ENCODE measurements at regions not wholly inside any gene's neighbourhood (a gene's known extent, or its start where the extent isn't known, plus 50 kb on each side); places are given as distances from the start of the nearest gene placed in this dataset.

DNA sequence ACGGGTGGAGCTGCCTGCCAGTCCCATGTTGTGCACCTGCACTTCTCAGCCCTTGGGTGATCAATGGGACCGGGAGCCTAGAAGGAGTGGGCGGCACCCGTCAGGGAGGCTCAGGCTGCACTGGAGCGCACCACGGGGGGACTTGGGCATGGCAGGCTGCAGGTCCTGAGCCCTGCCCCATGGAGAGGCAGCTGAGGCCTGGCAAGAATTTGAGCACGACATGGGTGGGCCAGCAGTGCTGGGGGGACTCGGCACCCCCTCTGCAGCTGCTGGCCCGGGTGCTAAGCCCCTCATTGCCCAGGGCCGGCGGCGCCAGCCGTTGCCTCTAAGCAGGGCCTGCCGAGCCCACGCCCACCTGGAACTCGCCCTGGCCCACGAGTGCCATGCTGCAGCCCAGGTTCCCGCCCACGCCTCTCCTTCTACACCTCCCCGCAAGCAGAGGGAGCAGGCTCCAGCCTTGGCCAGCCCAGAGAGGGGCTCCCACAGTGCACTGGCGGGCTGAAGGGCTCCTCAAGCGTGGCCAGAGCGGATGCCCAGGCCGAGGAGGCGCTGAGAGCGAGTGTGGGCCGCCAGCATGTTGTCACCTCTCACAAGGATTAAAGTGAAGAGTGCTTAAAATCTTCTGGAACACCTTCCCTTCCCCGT is 372.0 kb downstream of the ETS1 start:
- no peak for DNase-seq

DNA sequence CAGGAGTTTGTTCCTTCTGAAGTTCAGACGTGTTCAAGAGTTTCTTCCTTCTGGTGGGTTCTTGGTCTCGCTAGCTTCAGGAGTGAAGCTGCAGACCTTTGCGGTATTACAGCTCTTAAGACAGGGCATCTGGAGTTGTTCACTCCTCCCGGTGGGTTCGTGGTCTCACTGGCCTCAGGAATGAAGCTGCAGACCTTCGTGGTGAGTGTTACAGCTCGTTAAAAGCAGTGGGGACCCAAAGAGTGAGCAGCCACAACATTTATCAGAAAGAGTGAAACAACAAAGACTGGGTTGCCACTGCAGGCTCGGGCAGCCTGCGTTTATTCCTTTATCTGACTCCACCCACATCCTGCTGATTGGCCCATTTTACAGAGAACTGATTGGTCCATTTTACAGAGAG is 373.1 kb downstream of the ETS1 start:
- no peak for DNase-seq

DNA sequence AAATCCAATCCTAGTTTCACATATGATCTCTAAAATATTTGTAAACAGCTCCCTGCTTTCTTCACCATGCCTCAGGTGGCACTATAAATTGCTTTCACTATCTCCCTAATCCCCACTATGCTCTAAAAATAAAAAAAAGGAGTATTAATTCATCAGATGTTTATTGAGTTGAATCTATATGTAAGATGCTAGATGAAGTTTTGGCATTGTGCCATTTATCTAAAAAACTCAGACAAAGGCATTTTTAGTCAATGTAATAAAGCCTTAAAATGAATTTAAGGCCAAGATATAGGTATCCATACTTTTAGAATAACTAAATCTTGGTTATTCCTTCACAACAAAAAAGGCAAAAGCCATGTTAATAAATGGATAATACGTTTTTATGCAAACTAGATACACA is 373.9 kb downstream of the ETS1 start:
- DNase-seq = no peak

DNA sequence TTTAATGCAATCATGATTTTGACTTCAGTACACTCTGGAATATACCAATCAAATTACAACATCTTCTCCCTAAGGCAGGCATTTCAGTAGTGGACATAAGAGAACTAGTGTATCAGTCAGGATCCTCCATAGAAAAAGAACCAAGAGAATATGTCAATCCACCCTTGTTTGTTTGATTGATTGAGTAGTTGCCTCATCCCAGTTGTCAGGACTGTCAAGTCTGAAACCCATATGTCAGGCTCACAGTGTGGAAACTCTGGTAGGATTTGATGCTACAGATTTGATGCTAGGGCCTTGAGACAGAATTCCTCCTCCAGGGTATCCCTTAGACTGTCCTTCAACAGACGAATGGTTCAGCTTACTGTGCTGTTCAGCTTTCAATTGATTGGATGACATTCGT is 375.0 kb downstream of the ETS1 start:
- no peak for DNase-seq

DNA sequence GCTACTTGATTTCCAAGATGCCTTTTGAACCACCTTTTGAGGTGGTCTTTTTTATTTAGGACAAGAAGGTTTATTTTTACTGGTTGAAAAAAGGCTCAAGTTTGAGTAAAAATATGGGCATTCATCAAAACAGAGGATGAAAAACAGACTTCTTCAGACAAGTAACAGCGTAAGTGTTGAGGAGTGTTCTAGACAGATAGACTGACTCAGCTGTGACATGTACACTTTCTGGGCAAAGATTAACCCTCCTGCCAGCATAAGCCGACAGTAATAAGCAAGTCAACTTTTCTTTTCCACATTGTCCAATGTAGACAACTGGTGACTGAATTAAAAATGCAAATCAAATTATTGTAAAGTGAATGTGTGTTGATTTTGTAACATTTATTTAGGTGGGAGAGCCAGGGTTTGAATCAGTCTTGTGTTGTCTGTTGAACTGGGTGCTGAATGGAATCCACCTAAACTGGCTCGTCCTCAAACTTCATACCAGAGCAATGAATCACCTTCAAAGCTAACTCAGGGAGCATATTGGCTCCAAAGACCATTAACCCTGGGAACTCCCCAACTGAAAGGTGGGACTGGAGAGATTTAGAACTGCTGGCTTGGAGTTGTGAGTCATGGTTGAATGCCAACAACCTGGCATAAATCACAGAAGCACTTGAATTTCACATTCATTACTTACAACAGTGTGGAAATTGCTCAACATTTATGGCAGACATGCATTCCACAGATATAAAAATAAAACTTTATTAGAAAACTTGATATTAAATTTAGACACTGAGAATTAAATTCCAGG is 377.0 kb downstream of the ETS1 start:
- DNase-seq = no peak

DNA sequence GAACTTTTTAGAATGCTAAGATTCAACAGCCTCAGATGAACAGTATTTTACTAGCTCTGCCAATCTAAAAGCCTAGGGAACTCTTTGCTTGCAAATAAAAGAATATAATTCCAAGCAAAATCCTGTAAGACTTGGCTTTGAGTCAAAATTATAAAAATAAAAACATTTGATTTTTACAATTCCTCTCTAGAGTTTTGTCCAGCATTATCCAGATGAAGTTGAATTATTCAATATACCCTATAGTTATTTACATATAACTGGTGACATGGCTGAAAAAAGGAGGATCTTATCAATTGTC is 378.3 kb downstream of the ETS1 start:
- no peak for DNase-seq

DNA sequence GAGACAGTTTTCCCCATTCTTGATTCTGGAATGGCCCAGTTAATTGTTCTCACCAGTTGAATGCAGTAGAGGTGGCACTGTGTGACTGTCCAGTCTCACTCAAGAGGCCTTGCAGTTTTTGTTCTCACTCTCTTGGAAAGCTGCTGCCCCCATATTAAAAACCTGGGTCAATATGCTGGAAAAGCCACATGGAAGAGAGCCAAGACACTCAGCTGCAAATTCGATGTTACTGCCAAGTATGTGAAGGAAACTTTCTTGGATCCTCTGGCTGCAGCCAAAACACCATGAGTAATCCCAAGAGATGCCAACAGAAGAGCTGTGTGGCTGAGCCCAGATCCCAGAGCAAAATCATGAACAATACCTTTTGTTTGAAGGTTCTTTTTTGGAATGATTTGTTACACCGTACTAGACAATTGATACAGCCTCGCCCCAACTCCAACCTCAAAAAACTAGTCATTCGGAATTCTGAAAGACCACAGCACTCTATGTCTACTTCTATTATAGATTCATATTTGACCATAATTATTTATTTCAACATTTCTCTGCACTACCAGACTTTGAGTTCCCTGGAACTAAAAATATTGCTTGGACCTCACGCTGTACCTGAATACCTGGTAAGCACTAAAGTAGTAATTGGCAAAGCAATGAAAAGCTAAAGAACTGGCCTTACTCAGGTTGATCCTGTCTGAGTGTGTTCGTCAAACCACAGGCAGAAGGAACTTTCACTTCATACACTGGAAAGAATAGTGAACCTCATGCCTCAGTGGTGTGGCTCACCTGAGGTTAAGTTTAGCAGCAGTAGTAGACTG is 378.8 kb downstream of the ETS1 start:
- no peak for DNase-seq

DNA sequence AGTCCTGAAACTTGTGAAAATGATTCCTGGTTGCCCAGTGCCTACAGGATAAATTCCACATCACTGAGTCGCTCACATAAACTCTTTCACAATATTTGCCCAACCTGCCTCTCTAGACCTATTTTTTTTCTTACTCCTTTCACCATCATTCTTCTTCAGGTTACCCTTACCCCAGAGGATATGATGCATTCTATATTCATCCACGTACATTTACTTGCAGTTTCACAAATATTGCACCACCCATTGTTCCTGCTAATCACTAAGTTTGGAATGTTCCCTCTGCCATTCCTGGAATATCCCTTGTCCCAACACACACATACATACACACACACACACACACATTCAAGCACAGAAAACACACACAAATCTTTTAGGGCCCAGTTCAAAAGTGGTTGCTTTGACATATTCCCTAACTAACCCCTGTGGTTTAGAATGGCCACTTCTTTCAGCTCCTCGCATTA is 379.5 kb downstream of the ETS1 start:
- DNase-seq = no peak

DNA sequence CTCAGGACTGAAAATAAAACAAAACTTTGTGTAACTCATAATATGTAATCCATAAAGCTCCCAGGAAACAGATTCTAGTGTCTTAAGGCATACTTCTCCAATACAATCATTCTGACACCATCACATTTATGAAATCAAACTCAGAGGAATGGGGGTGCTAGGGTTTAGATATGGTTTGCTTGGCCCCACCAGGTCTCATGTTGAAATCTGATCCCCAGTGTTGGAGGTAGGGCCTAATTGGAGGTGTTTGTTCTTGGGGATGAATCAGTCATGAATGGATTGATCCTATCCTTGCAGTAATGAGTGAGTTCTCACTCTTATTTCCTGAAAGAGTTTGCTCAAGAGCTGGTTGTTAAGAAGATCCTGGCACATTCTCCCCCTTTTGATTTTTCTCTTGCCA is 380.9 kb downstream of the ETS1 start:
- DNase-seq = no peak

DNA sequence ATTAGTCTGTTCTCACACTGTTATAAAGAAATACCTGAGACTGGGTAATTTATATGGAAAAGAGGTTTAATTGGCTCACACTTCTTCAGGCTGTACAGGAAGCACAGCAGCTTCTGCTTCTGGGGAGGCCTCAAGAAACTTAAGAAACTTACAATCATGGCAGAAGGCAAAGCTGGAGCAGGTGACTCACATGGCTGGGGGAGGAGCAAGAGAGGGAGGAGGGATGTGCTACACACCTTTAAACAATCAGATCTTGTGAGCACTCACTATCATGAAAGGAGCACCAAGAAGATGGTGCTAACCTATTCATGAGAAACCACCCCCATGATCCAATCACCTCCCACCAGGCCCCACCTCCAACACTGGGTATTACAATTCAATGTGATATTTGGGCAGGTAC is 381.6 kb downstream of the ETS1 start:
- DNase-seq = no peak

DNA sequence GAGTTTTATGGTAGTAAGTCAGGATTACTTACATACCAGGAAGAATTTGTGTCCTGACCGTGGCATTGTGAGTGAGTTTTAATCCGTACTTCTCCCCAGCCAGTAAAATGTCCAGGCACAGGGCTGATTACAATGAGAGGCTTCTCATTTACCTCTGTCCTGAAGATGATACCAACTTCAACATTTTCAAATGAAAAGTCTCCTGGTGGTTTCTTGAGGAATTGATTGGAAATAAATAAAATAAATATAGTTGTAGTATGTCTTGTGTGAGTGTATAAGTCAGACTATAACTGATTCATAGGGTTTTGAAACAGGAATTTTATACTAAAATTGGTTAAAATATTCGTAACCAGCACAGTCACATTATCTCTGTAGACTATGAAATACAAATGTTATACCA is 382.5 kb downstream of the ETS1 start:
- DNase-seq = no peak

DNA sequence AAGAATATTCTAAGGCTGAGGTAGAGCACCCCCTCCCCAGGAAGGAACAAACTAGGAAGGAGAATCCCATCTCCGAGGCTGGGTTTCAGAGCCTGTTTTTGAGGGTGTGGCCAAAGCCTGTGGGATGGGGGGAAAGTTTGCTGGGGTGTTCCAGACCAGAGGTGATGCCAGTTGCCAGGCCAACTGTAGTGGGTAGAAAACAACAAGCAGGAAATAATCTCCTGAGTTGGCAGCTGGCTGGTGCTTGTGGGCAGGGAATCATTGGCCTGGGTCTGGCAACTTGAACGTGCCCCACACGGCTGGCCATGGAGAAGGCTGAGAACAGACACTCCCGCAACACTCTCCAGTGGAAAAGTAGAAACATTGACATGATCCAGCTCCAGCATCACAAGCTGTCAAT is 385.6 kb downstream of the ETS1 start:
- DNase-seq = no peak

DNA sequence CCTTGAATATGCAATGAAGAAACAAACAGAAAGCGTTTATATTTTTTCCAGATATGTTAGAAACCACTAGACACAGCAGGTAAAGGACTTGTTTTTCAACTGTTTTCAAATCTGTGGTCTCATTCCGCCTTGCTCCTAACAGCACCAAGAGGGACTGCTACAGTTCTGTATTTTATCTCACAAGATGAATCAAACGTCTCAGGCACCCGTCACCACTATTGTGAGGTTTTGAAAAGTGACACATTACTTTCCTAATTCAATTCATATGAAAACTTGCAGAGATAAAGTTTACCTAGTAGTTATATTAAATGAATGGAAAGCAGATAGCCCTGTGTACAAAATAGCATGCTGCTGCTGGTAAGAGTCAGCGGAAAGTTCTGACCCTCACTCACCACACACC is 386.3 kb downstream of the ETS1 start:
- DNase-seq = no peak

DNA sequence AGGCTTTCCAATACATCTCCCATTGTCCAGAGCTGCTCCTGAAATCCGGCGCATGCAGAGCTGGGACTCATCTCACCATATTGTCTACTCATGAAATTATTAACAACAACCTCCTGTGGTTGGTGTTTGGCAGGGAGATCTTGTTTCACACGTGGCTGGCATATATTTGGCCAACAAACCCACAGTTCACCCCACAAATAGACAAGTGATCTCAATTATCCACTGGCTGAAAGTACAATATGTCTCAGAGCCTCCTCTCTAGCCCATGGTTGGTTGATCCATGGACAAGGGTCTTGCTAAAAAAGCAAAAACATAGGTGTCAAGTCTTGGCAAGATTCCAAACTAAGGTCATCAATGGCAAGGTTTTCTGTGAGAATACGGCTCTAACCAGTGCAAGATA is 386.9 kb downstream of the ETS1 start:
- DNase-seq = no peak

DNA sequence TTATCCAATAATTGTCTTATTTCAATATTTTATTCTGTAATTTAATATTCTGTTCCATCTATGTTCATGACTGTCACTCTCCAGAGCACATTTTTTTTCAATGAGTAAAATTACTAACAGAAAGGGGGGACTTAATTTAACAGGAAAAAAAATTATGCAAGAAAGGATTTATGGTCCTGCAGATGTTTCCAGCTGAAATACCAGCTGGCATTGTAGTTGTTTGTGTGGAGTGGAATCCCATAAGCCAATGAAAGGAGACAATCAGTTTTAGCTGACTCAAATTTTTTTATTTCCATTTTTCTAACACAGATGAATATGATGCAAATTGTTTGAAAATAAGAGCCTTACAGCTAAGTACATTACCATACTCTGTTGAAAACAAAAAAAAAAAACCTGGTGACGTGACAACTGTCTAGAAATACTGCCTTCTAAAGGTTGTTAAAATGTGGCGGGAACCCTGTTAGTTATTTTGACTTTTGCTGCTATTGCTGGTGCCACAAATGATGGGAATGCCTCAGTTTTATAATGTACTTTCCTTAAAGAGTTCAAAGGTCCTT is 389.1 kb downstream of the ETS1 start:
- DNase-seq = no peak

DNA sequence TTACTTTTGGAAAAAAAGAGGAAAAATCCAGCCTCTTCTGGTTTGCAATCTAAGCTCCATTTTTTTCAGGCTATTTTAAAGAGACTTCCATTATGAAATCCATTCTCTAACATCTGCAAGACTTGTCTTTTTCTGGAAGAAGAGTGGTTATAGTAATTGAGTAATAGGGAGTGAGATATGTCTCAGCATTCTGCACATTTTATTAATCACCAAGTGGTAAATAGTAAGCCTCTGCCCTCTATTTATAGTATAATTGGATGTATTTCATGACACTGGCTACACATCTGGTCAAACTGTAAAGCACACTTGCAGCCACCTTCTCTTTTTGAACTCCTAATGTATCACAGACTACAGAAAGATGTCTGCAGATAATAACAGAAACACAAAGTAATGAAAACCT is 391.1 kb downstream of the ETS1 start:
- DNase-seq = no peak

DNA sequence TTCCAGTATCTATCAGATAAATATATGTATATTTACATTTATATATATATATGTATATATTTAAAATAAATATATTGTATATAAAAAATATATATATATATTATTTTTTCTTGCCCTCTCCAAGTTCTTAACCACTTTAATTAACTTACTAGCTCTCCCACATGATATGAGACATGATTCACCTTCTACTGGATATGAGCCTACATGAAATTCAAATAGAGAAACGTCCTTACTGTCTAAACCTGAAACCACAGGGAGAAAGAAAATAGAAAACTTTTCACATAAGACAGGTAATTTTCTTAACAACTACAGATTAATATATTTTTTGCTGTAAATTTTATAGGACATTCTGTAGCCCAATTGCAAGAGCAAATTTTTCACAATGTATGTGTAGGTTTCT is 391.6 kb downstream of the ETS1 start:
- DNase-seq = no peak

DNA sequence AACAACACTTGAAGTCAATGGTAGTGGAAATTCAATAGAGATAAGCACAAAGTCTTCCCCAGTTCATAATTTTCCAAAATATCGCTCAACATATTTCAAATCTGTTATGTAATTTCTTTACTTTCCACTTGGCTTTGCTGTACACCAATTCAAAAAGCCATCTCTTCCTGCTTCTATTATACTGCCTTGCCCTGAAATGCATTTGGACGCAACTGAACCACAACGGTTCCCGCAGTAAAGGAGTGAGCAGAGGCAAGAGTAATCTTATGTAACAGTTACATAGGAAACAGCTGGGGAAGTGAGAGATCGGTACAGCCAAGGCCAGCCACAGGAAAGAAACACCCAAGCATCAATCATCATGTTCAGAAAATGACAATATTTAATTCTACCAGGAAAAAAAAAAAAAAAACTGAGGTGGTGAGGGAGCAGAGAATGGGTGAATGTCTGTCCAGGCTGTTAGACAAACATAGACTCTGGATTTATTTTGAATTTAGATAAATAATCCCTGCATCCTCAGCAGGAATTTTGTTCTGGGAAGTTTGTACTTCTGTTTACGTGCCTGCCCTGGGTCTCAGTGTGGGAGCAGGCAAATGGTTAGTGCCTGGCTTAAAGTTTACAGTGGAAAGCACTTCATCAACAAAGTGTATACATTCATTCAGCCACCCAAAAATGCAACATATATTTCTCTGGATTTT is 392.2 kb downstream of the ETS1 start:
- no peak for DNase-seq

DNA sequence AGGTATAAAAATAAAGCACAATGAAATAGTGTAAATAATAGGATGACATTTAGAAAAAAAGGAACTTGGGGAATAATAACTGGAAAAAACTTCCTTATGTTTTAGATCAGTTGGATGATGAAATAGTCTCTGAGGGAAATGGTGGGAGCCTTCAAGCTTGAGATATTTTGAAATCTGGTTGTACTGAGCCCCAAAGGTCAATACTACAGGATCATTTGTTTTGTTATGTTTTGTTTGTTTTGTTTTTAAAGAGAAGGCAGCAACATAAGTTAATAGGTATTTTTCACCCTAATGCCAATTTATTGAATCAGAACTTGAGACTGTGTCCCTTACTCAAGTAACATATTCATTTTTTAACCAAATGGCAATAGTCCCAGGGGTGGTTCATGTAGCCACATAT is 393.1 kb downstream of the ETS1 start:
- DNase-seq = no peak

DNA sequence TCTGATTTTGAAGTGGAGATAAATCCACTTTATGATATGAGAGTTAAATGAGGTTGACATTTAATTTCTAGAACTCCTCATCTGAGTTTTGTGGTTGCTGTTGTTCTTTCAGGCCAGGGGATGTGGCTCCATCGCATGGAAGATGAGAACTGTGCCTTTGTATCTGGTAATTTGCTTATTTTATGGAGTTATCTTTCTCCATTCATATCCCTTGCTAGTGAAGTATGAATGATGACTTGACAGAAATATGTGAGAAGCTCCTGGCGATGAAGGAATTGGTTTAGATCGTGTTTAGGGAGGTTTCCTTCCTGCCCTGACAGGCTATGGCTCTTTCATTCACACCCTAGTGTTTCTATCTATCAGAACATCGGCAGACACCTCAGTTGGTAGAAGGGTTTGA is 393.7 kb downstream of the ETS1 start:
- no peak for DNase-seq

DNA sequence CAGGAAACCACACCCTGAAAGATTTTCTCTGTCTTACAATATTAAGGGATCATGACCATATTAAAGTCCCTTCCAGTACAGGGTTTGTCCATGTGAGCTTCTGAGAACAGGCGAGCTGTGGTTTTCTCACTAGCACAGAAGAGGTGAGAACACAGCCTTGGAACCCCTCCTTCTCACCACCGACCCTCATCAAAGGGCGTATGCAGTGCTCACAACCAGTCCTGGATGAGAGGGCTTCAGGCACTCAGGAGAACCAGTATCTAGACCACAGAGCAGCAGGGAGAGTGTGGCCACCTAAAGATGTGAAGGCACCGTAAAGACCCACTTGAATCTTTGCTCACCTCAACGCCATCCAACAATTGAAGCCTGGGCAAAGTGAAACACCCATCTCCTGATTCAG is 397.0 kb downstream of the ETS1 start:
- DNase-seq = no peak

DNA sequence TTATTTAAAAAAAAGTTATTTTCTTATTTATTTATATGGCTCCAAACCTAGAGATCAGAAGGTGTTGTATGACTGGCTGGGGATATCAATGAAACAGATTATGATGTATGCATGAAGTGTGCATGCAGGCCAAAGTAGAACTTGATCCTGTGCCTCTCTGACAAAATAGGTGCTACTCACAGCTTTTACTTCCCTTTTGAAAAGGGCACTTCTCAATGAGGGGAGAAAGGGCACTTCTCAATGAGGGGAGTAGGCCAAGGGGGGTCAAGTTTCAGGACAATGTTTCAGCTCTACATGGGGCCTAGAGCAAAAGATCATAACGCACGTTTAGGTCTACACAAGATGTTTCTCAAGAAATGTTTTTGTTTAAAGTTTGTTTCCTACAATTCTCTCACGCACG is 397.5 kb downstream of the ETS1 start:
- no peak for DNase-seq

DNA sequence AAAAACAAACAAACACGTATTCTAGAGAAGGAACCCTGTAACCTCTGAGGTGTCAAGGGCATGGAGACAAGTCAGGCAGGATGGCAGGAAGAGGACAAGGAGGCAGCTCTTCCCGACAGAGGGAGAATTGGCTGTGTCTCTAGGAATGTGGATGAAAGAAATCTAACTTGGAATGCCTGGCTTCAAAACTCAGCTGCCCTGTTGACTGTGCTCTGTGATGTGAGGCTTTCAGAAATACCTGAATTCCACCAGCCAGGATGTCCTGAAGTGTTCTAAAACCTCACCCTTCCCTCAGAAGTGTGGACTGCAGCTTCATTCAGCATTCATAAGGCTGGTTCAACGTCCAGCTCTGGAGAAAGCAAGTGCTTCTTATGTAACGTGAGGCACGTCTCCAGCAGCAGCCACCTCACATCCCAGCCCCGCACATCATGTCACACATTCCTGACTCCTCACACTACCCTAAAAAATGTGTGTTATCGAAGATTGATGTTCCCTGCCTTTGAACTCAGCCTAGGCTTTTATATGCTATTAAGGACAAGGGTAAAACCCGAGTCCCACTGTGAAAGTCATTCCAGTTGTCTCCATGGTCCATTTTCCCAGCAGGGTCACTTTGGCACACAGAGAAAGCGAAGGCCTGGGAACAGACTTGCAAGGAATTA is 398.9 kb downstream of the ETS1 start:
- DNase-seq = no peak
